ENCODE measurements at regions not wholly inside any gene's neighbourhood (a gene's known extent, or its start where the extent isn't known, plus 50 kb on each side); places are given as distances from the start of the nearest gene placed in this dataset.
"Not testable (repeated sequence)": the region's sequence is repeated elsewhere in the genome, so short reads cannot be mapped to it uniquely, and the experiment has no call there.

DNA sequence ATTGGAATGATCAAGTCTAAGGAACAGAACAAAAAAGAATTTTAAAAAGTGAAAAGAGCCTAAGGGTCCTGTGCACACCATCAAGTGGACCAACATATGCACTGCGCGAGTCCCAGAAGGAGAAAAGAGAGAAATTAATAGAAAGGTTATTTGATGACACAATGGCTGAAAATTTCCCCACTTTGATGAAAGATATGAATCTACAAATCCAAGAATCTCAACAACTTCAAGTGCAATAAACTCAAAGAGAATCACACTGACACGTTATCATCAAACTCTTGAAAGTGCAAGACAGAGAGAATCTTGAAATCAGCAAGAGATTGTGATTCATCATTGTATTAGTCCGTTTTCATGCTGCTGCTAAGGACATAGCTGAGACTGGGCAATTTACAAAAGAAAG is 230.8 kb downstream of the ADAMTS15 start:
- no peak for DNase-seq (ENCODE audit: extremely low spot score)
- TF ChIP-seq SP1 (IDR thresholded peaks at IDR 0.05) (no peak), BHLHE40 (IDR thresholded peaks at IDR 0.05; ENCODE audit: borderline replicate concordance) (no peak), L3MBTL2 (conservative IDR thresholded peaks at IDR 0.05) (no peak), HDGF (IDR thresholded peaks at IDR 0.05; ENCODE audit: borderline replicate concordance) (no peak), FOXA1 (IDR thresholded peaks at IDR 0.05) (no peak), FOXK2 (IDR thresholded peaks at IDR 0.05) (no peak), CTBP1 (IDR thresholded peaks at IDR 0.05; ENCODE audit: borderline replicate concordance) (no peak), FOXM1 (IDR thresholded peaks at IDR 0.05; ENCODE audit: borderline replicate concordance) (no peak), ELF4 (IDR thresholded peaks at IDR 0.05) (no peak), TARDBP (IDR thresholded peaks at IDR 0.05) (no peak), LEF1 (IDR thresholded peaks at IDR 0.05; ENCODE audit: borderline replicate concordance) (no peak), ZNF384 (IDR thresholded peaks at IDR 0.05) (no peak), SUZ12 (IDR thresholded peaks at IDR 0.05) (no peak), ARNT (IDR thresholded peaks at IDR 0.05) (no peak), NFRKB (IDR thresholded peaks at IDR 0.05) (no peak)
- TF ChIP-seq, protein P1, sequence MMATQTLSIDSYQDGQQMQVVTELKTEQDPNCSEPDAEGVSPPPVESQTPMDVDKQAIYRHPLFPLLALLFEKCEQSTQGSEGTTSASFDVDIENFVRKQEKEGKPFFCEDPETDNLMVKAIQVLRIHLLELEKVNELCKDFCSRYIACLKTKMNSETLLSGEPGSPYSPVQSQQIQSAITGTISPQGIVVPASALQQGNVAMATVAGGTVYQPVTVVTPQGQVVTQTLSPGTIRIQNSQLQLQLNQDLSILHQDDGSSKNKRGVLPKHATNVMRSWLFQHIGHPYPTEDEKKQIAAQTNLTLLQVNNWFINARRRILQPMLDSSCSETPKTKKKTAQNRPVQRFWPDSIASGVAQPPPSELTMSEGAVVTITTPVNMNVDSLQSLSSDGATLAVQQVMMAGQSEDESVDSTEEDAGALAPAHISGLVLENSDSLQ (IDR thresholded peaks at IDR 0.05): no peak
- POLR2A ChIA-PET: no interaction called here
- CTCF ChIA-PET: interaction anchor here (0.6 kb wide), 1 partner anchor 245 kb away, joined by 3 read pairs; no protein-coding TSS in a partner anchor

- CTCF ChIA-PET; DNase-seq (ENCODE audit: extremely low spot score); POLR2A ChIA-PET: not testable (repeated sequence)
Observed at GRCh38 chr11:130682471-130682870, 233.8 kb downstream of the SNX19 start.

DNA sequence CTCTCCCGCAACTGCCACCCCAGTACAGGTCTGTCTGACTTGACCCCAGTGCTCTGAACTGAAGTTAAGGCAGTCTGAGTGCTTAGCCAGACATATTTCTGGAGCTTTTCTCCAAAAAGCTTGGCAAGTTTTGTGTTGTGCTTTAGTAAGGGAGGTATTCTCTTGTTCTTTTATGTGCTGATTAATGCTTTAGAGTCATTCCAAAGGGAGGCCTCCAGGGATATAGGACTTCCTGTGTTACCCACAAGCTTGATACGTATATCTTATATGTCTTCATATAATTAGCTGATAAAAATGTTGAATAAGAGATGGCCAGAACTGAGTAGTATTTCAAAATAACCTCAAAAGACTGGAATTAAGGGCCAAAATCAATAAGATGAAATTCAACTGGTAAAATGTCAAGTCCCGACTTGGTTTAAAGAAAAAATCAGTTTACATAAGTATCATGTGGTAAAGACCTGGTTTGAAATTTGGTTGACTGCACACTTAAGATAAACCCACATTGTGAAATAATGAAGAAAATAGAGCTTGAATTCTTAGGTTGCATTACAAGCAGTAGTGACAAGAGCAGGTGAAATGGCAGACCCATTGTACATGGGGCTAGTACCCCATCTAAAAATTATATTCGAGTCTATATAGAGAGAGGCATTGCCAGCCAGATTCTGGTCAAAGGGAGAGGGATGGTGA is 226.9 kb downstream of the SNX19 start:
- CTCF ChIA-PET: no interaction called here
- POLR2A ChIA-PET: no interaction called here
- DNase-seq (ENCODE audit: extremely low spot score): no peak
- TF ChIP-seq SP1 (IDR thresholded peaks at IDR 0.05): no peak
- no peak for TF ChIP-seq SUZ12 (IDR thresholded peaks at IDR 0.05)
- TF ChIP-seq HDGF (IDR thresholded peaks at IDR 0.05; ENCODE audit: borderline replicate concordance): no peak

- POLR2A ChIA-PET: no interaction called here
- TF ChIP-seq ARNT (IDR thresholded peaks at IDR 0.05) (no peak), FOXM1 (IDR thresholded peaks at IDR 0.05; ENCODE audit: borderline replicate concordance) (no peak), BHLHE40 (IDR thresholded peaks at IDR 0.05; ENCODE audit: borderline replicate concordance) (no peak), ZNF384 (IDR thresholded peaks at IDR 0.05) (no peak)
- TF ChIP-seq, protein P1 (IDR thresholded peaks at IDR 0.05): no peak
- no peak for DNase-seq (ENCODE audit: extremely low spot score)
- CTCF ChIA-PET: no interaction called here
Observed at GRCh38 chr11:130691581-130691980, 224.7 kb downstream of the SNX19 start.

GRCh38 chr11:130692220-130692619 is 224.1 kb downstream of the SNX19 start:
- no peak for TF ChIP-seq L3MBTL2 (conservative IDR thresholded peaks at IDR 0.05)
- TF ChIP-seq HDGF (IDR thresholded peaks at IDR 0.05; ENCODE audit: borderline replicate concordance): no peak
- TF ChIP-seq SUZ12 (IDR thresholded peaks at IDR 0.05): no peak
- no peak for TF ChIP-seq SP1 (IDR thresholded peaks at IDR 0.05)
- no peak for TF ChIP-seq LEF1 (IDR thresholded peaks at IDR 0.05; ENCODE audit: borderline replicate concordance)
- TF ChIP-seq FOXM1 (IDR thresholded peaks at IDR 0.05; ENCODE audit: borderline replicate concordance): no peak
- no peak for TF ChIP-seq ARNT (IDR thresholded peaks at IDR 0.05)
- no peak for TF ChIP-seq TARDBP (IDR thresholded peaks at IDR 0.05)
- TF ChIP-seq BHLHE40 (IDR thresholded peaks at IDR 0.05; ENCODE audit: borderline replicate concordance): no peak
- no peak for TF ChIP-seq NFRKB (IDR thresholded peaks at IDR 0.05)
- TF ChIP-seq ELF4 (IDR thresholded peaks at IDR 0.05): no peak
- TF ChIP-seq FOXK2 (IDR thresholded peaks at IDR 0.05): no peak
- no peak for TF ChIP-seq FOXA1 (IDR thresholded peaks at IDR 0.05)
- TF ChIP-seq ZNF384 (IDR thresholded peaks at IDR 0.05): no peak
- TF ChIP-seq, protein P1 (IDR thresholded peaks at IDR 0.05): no peak
- ChIA-PET CTCF (no interaction called here), POLR2A (no interaction called here)
- no peak for DNase-seq (ENCODE audit: extremely low spot score)

- CTCF ChIA-PET: no interaction called here
- DNase-seq (ENCODE audit: extremely low spot score): no peak
- POLR2A ChIA-PET: no interaction called here
- no peak for TF ChIP-seq ARNT (IDR thresholded peaks at IDR 0.05)
- TF ChIP-seq TARDBP (IDR thresholded peaks at IDR 0.05): no peak
- no peak for TF ChIP-seq CTBP1 (IDR thresholded peaks at IDR 0.05; ENCODE audit: borderline replicate concordance)
- TF ChIP-seq NFRKB (IDR thresholded peaks at IDR 0.05): no peak
- no peak for TF ChIP-seq HDGF (IDR thresholded peaks at IDR 0.05; ENCODE audit: borderline replicate concordance)
- no peak for TF ChIP-seq ELF4 (IDR thresholded peaks at IDR 0.05)
- TF ChIP-seq, protein P1 (IDR thresholded peaks at IDR 0.05): no peak
Observed at GRCh38 chr11:130693543-130693942, 222.7 kb downstream of the SNX19 start.

All from HEK293T (cell line).